HG02642 (cell line): ENCODE measurements at regions not wholly inside any gene's neighbourhood (a gene's known extent, or its start where the extent isn't known, plus 50 kb on each side); places are given as distances from the start of the nearest gene placed in this dataset.

Experiments used
- ATAC-seq: cut with Tn5 transposase; IDR thresholded peaks from one replicate; pipeline ENCODE4 v1.9.1; 2021; ENCODE audit warnings: mild to moderate bottlenecking; ENCODE audit not compliant: unreplicated experiment, poor library complexity

DNA sequence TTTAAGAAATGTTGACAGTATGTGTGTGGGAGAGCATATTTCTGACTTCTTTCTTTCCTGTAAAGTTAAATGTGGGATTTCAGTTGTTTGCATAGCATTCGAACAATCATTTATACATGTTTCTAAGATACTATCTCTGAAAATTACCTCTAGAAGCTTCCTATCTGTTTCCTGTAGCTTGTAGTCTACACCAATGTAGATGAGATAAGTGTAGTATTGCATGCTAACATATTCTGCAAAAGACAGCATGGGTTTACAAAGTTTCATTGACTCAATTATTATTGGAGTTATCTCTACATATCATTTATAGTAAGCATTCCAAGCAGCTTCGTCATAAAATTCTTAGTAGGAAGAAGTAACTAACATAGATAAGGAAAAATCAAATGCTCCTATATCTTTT lies 98.9 kb upstream of the DPYD start:
- no peak for ATAC-seq

DNA sequence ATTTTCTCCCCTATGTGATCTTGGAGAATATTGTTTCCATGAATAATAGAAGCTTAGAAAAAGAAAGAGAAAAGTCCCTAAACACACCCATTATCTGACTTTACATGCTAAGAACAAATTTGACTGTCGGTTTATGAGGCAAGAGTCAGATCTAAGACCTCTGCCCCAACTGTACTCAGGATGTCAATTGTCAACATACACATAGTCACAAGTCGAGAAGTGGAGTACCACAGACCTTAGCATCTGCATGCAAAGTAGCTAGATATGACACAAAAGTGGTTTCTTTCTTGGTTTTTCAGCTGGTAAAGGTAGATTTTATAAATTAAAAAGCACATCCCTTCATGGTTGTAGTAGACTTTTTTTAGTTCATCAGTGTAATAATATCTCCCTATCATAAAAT lies 97.2 kb upstream of the DPYD start:
- ATAC-seq: no peak

GRCh38 chr1:98017184-98017583 lies 96.3 kb upstream of the DPYD start:
- no peak for ATAC-seq

DNA sequence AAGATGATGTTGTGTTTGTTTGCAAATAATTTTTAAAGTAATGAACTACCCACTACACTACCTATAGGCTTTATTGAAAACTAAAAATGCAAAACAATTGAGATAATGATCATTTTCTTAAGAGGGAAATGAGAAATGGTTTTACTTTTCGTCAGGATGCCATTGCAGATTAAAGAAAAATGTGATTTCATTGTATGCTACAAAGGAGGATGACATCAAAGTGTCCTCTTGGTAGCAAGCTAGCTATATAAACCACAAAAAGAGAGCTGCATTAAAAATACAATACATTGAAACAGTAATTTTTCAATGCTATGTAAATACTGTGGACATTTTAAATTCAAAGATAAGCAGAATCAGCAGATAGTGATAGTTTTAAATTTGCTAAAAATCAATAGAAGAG lies 87.5 kb upstream of the DPYD start:
- no peak for ATAC-seq

GRCh38 chr1:98005326-98006010 lies 84.6 kb upstream of the DPYD start:
- ATAC-seq: no peak

GRCh38 chr1:98003442-98003841 lies 82.6 kb upstream of the DPYD start:
- no peak for ATAC-seq

DNA sequence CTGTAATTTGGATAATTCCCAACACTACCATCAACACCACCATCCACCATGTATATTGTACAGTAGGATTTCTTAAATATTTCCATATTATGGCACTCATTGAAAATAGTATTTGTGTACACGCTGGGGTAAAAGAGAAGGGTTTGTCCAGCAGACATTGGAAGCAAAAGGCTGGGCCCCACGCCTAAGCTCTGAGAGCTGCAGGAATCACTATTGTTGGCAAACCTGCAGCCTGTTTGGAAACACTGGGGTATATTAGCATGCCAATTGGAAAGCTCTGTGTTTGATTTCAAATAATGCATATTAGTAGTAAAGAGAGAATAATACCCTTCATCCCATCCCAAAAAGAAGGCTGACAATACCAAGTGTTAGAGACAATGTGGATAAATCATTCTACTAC lies 81.5 kb upstream of the DPYD start:
- ATAC-seq: no peak

- no peak for ATAC-seq
These were observed 80.9 kb upstream of the DPYD start for GRCh38 chr1:98001764-98002163.

DNA sequence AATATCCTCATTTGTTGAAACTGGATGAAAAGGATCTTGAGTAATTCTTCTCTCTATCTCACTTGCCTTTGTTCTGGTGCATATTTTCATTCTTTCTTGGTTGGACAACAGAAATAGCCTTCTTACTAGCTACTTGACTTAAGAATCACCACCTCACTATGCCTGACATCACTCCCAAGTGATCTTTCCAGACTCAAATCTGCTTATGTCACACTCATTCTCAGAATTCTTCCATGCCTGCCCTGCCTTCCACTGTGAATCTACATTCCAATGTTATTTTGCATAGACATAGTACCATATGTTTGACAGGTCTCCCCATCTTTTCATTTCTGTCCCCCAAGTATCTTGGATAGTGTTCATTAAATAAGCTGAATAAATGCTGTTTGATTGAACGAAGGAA lies 78.5 kb upstream of the DPYD start:
- no peak for ATAC-seq

- ATAC-seq: no peak
These were observed 76.0 kb upstream of the DPYD start for GRCh38 chr1:97996880-97997279.

- ATAC-seq: no peak
These were observed 68.4 kb upstream of the DPYD start for GRCh38 chr1:97989094-97989680.

- ATAC-seq: no peak
These were observed 65.5 kb upstream of the DPYD start for GRCh38 chr1:97986041-97987005.

DNA sequence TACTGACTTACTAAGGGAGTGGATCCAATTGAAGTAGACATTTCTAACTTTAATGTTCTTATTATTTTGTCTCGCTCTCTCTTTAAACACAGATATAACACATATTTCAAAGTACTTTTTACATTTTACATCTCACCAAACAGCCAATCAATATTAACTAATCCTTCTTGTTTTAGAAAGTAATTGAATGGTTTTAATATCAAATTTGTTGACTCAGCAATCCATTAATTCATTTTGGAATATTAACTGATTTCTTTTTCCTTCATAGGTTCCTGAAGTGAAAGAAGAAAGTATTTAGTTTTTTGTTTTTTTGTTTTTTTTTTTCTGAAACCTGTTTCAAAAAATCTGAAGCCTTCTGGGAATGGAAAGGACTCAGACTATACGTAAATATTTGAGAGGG lies 62.3 kb upstream of the DPYD start:
- ATAC-seq: no peak

GRCh38 chr1:97980530-97980929 lies 59.7 kb upstream of the DPYD start:
- ATAC-seq: no peak

DNA sequence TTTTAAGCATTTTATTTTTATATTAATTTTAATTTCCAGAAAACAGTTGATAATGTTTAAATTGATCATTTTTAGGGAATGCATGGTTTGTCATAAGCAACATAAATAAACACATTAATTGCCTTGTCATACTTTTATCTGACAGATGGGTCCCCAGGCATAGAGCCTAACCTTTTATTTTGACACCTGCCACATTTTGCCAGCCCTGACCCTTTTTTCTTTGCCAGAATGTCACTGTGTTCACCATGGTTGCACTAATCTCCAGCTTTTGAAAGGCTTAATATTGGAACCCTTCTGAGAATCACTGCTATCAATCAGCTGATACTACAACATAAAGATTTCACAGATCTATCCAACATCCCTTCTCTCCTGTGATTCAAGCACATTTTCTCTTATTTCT lies 56.0 kb upstream of the DPYD start:
- no peak for ATAC-seq
